ENCODE measurements at regions not wholly inside any gene's neighbourhood (a gene's known extent, or its start where the extent isn't known, plus 50 kb on each side); places are given as distances from the start of the nearest gene placed in this dataset.

GRCh38 chr20:20816969-20817755 is 104.7 kb upstream of the RALGAPA2 start (continued):
- TF ChIP-seq ZNF468 (CRISPR knock-in tag; IDR thresholded peaks at IDR 0.05) (no peak), TBX3 (IDR thresholded peaks at IDR 0.05; ENCODE audit: borderline replicate concordance) (no peak), ZNF83 (CRISPR knock-in tag; IDR thresholded peaks at IDR 0.05; ENCODE audit: borderline replicate concordance) (no peak), MAFF (IDR thresholded peaks at IDR 0.05; ENCODE audit: low read depth, low read length) (peak; percentile 75)

DNA sequence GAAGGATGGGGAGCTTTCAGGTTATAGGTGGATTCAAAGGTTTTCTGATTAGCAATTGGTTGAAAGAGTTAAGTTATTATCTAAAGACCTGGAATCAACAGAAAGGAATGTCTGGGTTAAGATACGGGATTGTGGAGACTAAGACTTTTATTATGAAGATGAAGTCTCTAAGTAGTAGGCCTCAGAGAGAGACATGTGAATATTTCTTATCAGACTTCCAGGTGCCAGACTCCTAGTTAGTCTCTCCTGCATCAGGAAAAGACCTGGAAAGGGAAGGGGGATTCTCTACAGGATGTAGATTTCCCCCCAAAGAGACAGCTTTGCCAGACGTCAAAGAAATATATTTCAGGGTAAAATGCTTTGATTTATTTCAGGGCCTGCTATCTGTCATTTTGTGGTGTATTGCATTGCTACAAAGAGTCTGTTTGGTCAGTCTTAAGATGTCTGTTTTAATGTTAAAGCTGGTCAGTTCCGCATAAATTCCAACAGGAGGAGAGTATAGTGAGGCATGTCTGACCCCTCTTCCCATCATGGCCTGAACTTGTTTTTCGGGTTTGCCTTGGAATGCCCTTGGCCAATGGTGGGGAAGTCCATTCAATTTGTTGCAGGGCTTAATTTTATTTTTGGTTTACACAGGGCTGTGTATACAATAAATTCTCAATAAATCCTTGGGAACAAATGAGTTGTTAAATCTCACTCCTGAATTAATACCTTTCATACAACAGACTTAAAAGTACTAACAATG is 103.4 kb upstream of the RALGAPA2 start:
- 0 out of 2 replicates have a peak, but pooled peaks cover 6% of the 10 kb centered on the region for H3K4me1 ChIP-seq (ENCODE audit: insufficient read depth, low read length)
- TF ChIP-seq, protein P1, sequence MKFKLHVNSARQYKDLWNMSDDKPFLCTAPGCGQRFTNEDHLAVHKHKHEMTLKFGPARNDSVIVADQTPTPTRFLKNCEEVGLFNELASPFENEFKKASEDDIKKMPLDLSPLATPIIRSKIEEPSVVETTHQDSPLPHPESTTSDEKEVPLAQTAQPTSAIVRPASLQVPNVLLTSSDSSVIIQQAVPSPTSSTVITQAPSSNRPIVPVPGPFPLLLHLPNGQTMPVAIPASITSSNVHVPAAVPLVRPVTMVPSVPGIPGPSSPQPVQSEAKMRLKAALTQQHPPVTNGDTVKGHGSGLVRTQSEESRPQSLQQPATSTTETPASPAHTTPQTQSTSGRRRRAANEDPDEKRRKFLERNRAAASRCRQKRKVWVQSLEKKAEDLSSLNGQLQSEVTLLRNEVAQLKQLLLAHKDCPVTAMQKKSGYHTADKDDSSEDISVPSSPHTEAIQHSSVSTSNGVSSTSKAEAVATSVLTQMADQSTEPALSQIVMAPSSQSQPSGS (CRISPR knock-in tag; IDR thresholded peaks at IDR 0.05) = no peak
- TF ChIP-seq ZNF777 (CRISPR knock-in tag; IDR thresholded peaks at IDR 0.05) (no peak), MIER2 (CRISPR knock-in tag; IDR thresholded peaks at IDR 0.05) (no peak), ZFX (CRISPR knock-in tag; IDR thresholded peaks at IDR 0.05; ENCODE audit: low read depth) (no peak), ZNF124 (CRISPR knock-in tag; IDR thresholded peaks at IDR 0.05) (no peak), ZNF644 (CRISPR knock-in tag; IDR thresholded peaks at IDR 0.05; ENCODE audit: low read depth) (no peak), ZSCAN29 (CRISPR knock-in tag; conservative IDR thresholded peaks at IDR 0.05) (no peak), KLF15 (CRISPR knock-in tag; IDR thresholded peaks at IDR 0.05; ENCODE audit: borderline replicate concordance) (no peak), ZNF343 (CRISPR knock-in tag; IDR thresholded peaks at IDR 0.05) (no peak), ZNF768 (CRISPR knock-in tag; IDR thresholded peaks at IDR 0.05) (no peak), HDAC6 (IDR thresholded peaks at IDR 0.05; ENCODE audit: low read depth, low read length) (no peak), BRD4 (CRISPR knock-in tag; IDR thresholded peaks at IDR 0.05) (no peak), HNRNPK (IDR thresholded peaks at IDR 0.05; ENCODE audit: low read depth, low read length, poor library complexity, severe bottlenecking) (no peak)
- H4K20me1 ChIP-seq (ENCODE audit: insufficient read depth, low read length) = no peaks in the 10 kb centered on the region
- H2AFZ ChIP-seq (ENCODE audit: low read length) = no peak overlapping the region
- DNase-seq (ENCODE audit: low spot score) (no peak), ATAC-seq (no peak), FAIRE-seq (no peak)
- no peaks in the 10 kb centered on the region for H3K36me3 ChIP-seq (replicated peaks in 1 of 2; ENCODE audit: control insufficient read depth in 1 of 2, insufficient read depth in 2 of 2, low read length in 2 of 2)
- H3K4me3 ChIP-seq (replicated peaks in 1 of 3; ENCODE audit: insufficient read depth in 1 of 3, low read depth in 2 of 3, low read length in 3 of 3) = no peak overlapping the region
- no TSS peak for BruUV-seq (replicated peaks)
- no peak overlapping the region for H3K9ac ChIP-seq (ENCODE audit: insufficient read depth, low read depth, low read length)
- in situ Hi-C loops (cut with HindIII; ENCODE audit: extremely low pct_ligation_motif_present, low pct_unique_long_range_greater_than_20kb) (no loop called here), intact Hi-C loops (cut with micrococcal nuclease; ENCODE audit: unreplicated experiment) (no loop called here)
- no peak overlapping the region for H3K27ac ChIP-seq (ENCODE audit: extremely low read length, insufficient read depth, low read length)
- H3K27me3 ChIP-seq (ENCODE audit: control insufficient read depth in 1 of 2, insufficient read depth in 2 of 2, low read length in 2 of 2) = peaks cover 0 to 16% of the 10 kb centered on the region in 2 experiments; a peak in 1 of 5 replicates
- WGBS (ENCODE audit: low lambda C conversion rate) = 35% methylated on average over 4 of the region's 4 CpGs
- H3K9me3 ChIP-seq (ENCODE audit: low read length) = no peaks in the 10 kb centered on the region
- H3K4me2 ChIP-seq (ENCODE audit: low read depth, low read length) = no peak overlapping the region
- no peaks in the 10 kb centered on the region for H3K79me2 ChIP-seq (ENCODE audit: insufficient read depth, low read length)
- ChIA-PET CTCF (ENCODE audit: low intra/inter-chr PET ratio, low total read pairs) (no interaction called here), POLR2A (no interaction called here)
